IMR-90 (cell line): ENCODE measurements at regions not wholly inside any gene's neighbourhood (a gene's known extent, or its start where the extent isn't known, plus 50 kb on each side); places are given as distances from the start of the nearest gene placed in this dataset.

Experiments
- ATAC-seq: fragments of 200-7000 bp; cut with Tn5 transposase; 2 replicates; pipeline ENCODE4 v1.9.1; 2020; ENCODE audit warnings: low read depth, mild to moderate bottlenecking, moderate library complexity
- BruUV-seq: library from RNA; stranded (reverse); fragments of 400-500 nt; replicated peaks from 2 replicates; lab custom pipeline; 2021; lab: Mats Ljungman, UMichigan
- CTCF ChIA-PET: fragments of 300-600 bp; formaldehyde crosslinking; extraction: SDS; loops from one replicate; lab custom pipeline; 2021; ENCODE audit warnings: antibody characterized with exemption; lab: Yijun Ruan, JAX
- POLR2A ChIA-PET: fragments of 300-600 bp; sonication (Branson Sonifier 250); formaldehyde crosslinking; loops from one replicate; lab custom pipeline; 2022; ENCODE audit warnings: antibody characterized with exemption; ENCODE audit not compliant: unreplicated experiment; lab: Charles Lee
- DNase-seq: peaks from one replicate; pipeline ENCODE4 v3.0.0; 2013
- H2AFZ ChIP-seq: replicated peaks from 2 replicates; pipeline ENCODE3; 2013; ENCODE audit warnings: low read length, mild to moderate bottlenecking; ENCODE audit not compliant: poor library complexity
- H2AK5ac ChIP-seq: 2 replicates; pipeline ENCODE4 v1.6.1; 2013; ENCODE audit warnings: low read depth, low read length, inconsistent platforms
- H2AK9ac ChIP-seq: replicated peaks from 2 replicates; pipeline ENCODE3; 2013; ENCODE audit warnings: mild to moderate bottlenecking, low read depth, low read length, moderate library complexity; ENCODE audit not compliant: poor library complexity
- H2BK120ac ChIP-seq: 2 replicates; pipeline ENCODE4 v1.6.1; 2013; ENCODE audit warnings: low read depth, low read length, inconsistent platforms
- H2BK15ac ChIP-seq: 3 replicates; pipeline ENCODE4 v1.6.1; 2013; ENCODE audit warnings: low read depth, low read length, inconsistent platforms
- H2BK20ac ChIP-seq: 2 replicates; pipeline ENCODE4 v1.6.1; 2013; ENCODE audit warnings: low read depth, mild to moderate bottlenecking, inconsistent platforms, low read length, moderate library complexity
- H2BK5ac ChIP-seq: 2 replicates; pipeline ENCODE4 v1.6.1; 2013; ENCODE audit warnings: mild to moderate bottlenecking, low read depth, low read length, inconsistent platforms; ENCODE audit not compliant: poor library complexity, severe bottlenecking
- H3K14ac ChIP-seq: replicated peaks from 2 replicates; pipeline ENCODE4 v1.6.1; 2013; ENCODE audit warnings: low read depth, low read length, inconsistent platforms
- H3K18ac ChIP-seq: 2 replicates; pipeline ENCODE4 v1.6.1; 2013; ENCODE audit warnings: low read depth, low read length, control low read depth
- H3K23ac ChIP-seq: 2 replicates; pipeline ENCODE4 v1.6.1; 2013; ENCODE audit warnings: low read depth, low read length, inconsistent platforms
- H3K27ac ChIP-seq: 2 replicates; pipeline ENCODE4 v1.5.1; 2013; ENCODE audit warnings: mild to moderate bottlenecking, control low read depth, low read length; ENCODE audit not compliant: insufficient read depth
- H3K27me3 ChIP-seq: 2 replicates; pipeline ENCODE4 v1.6.1; 2013; ENCODE audit warnings: low read length; ENCODE audit not compliant: control insufficient read depth, insufficient read depth
- H3K36me3 ChIP-seq: 2 replicates; pipeline ENCODE4 v1.6.1; 2013; ENCODE audit warnings: low read length, mixed read lengths; ENCODE audit not compliant: control insufficient read depth, insufficient read depth
- H3K4ac ChIP-seq: 2 replicates; pipeline ENCODE4 v1.6.1; 2013; ENCODE audit warnings: low read depth, low read length, inconsistent platforms
- H3K4me1 ChIP-seq: 2 replicates; pipeline ENCODE4 v1.6.1; 2013; ENCODE audit warnings: low read length, mixed read lengths; ENCODE audit not compliant: control insufficient read depth, insufficient read depth
- H3K4me2 ChIP-seq: 2 replicates; pipeline ENCODE4 v1.6.1; 2013; ENCODE audit warnings: low read depth, mild to moderate bottlenecking, control low read depth, low read length, moderate library complexity
- H3K4me3 ChIP-seq: 2 replicates; pipeline ENCODE4 v1.5.1; 2013; ENCODE audit warnings: low read depth, mild to moderate bottlenecking, control low read depth, low read length, moderate library complexity; ENCODE audit not compliant: insufficient read depth
- H3K56ac ChIP-seq: 2 replicates; pipeline ENCODE4 v1.6.1; 2013; ENCODE audit warnings: low read length, inconsistent platforms; ENCODE audit not compliant: insufficient read depth; ENCODE audit errors: extremely low read depth
- H3K79me1 ChIP-seq, 2 experiments: 2 replicates each; pipeline ENCODE4 v1.6.1; 2013; ENCODE audit warnings: low read length in 2 of 2, inconsistent platforms in 1 of 2, low read depth in 1 of 2
- H3K9ac ChIP-seq: 2 replicates; pipeline ENCODE4 v1.6.1; 2013; ENCODE audit warnings: low read depth, low read length, control low read depth
- H3K9me1 ChIP-seq: 2 replicates; pipeline ENCODE4 v1.6.1; 2013; ENCODE audit warnings: low read length, inconsistent platforms; ENCODE audit not compliant: insufficient read depth
- H3K9me3 ChIP-seq: 2 replicates; pipeline ENCODE4 v1.6.1; 2013; ENCODE audit warnings: low read length; ENCODE audit not compliant: control insufficient read depth, insufficient read depth
- H4K20me1 ChIP-seq: 2 replicates; pipeline ENCODE4 v1.6.1; 2013; ENCODE audit warnings: low read length, inconsistent platforms; ENCODE audit not compliant: insufficient read depth
- H4K5ac ChIP-seq: 2 replicates; pipeline ENCODE4 v1.6.1; 2013; ENCODE audit warnings: mild to moderate bottlenecking, low read depth, low read length, control low read depth
- H4K8ac ChIP-seq, 2 experiments: 2 replicates each; pipeline ENCODE4 v1.6.1; 2013; ENCODE audit warnings: low read depth in 2 of 2, low read length in 2 of 2, control low read depth in 1 of 2, inconsistent platforms in 1 of 2
- H4K91ac ChIP-seq: 2 replicates; pipeline ENCODE4 v1.6.1; 2013; ENCODE audit warnings: low read depth, low read length, inconsistent platforms; ENCODE audit not compliant: insufficient read depth
- BHLHE40 ChIP-seq: fragments of 150-350 bp; IDR thresholded peaks from 2 replicates; pipeline ENCODE4 v1.6.1; 2016; ENCODE audit warnings: mild to moderate bottlenecking, low read depth, low read length
- CEBPB ChIP-seq: IDR thresholded peaks from 2 replicates; pipeline ENCODE4 v1.6.1; 2012; ENCODE audit warnings: low read depth, low read length, improper control_type of control experiment
- CHD1 ChIP-seq: IDR thresholded peaks from 2 replicates; pipeline ENCODE4 v1.6.1; 2012; ENCODE audit warnings: low read depth, low read length, improper control_type of control experiment
- ELK1 ChIP-seq: fragments of 150-350 bp; IDR thresholded peaks from 2 replicates; pipeline ENCODE4 v1.6.1; 2016; ENCODE audit warnings: low read depth, mild to moderate bottlenecking, low read length, moderate library complexity, borderline replicate concordance
- FOS ChIP-seq: fragments of 150-350 bp; IDR thresholded peaks from 2 replicates; pipeline ENCODE4 v1.6.1; 2016; ENCODE audit warnings: low read depth, low read length
- MAFK ChIP-seq: IDR thresholded peaks from 2 replicates; pipeline ENCODE4 v1.6.1; 2012; ENCODE audit warnings: low read depth, low read length, improper control_type of control experiment
- MAZ ChIP-seq: IDR thresholded peaks from 2 replicates; pipeline ENCODE4 v1.6.1; 2012; ENCODE audit warnings: low read depth, mild to moderate bottlenecking, low read length, improper control_type of control experiment, moderate library complexity, borderline replicate concordance
- MXI1 ChIP-seq: IDR thresholded peaks from 2 replicates; pipeline ENCODE4 v1.6.1; 2012; ENCODE audit warnings: low read depth, mild to moderate bottlenecking, low read length, moderate library complexity, borderline replicate concordance
- NFE2L2 ChIP-seq: fragments of 150-350 bp; IDR thresholded peaks from 2 replicates; pipeline ENCODE4 v1.6.1; 2016; ENCODE audit warnings: low read depth, mild to moderate bottlenecking, low read length
- POLR2A ChIP-seq: IDR thresholded peaks from 2 replicates; pipeline ENCODE4 v1.6.1; 2012; ENCODE audit warnings: mild to moderate bottlenecking, low read depth, low read length
- RAD21 ChIP-seq: IDR thresholded peaks from 2 replicates; pipeline ENCODE4 v1.6.1; 2012; ENCODE audit warnings: low read length, improper control_type of control experiment
- RCOR1 ChIP-seq: IDR thresholded peaks from 2 replicates; pipeline ENCODE4 v1.6.1; 2012; ENCODE audit warnings: mild to moderate bottlenecking, low read length, improper control_type of control experiment; ENCODE audit not compliant: insufficient replicate concordance
- RFX5 ChIP-seq: IDR thresholded peaks from 2 replicates; pipeline ENCODE4 v1.8.0; 2012; ENCODE audit warnings: low read depth, mild to moderate bottlenecking, low read length, moderate library complexity
- SMC3 ChIP-seq: fragments of 150-350 bp; IDR thresholded peaks from 2 replicates; pipeline ENCODE4 v1.6.1; 2016; ENCODE audit warnings: low read depth, mild to moderate bottlenecking, antibody characterized with exemption, low read length, moderate library complexity
- USF2 ChIP-seq: fragments of 150-350 bp; IDR thresholded peaks from 2 replicates; pipeline ENCODE4 v1.6.1; 2017; ENCODE audit warnings: mild to moderate bottlenecking, antibody characterized with exemption, low read length, low read depth
- WGBS, 2 experiments: methylation state at CpG; one replicate each; pipeline versions ENCODE4 v1.1.5 to v1.1.7; 2013; ENCODE audit warnings: missing lambda C conversion rate in 2 of 2; ENCODE audit not compliant: insufficient read length in 1 of 2; ENCODE audit errors: extremely low coverage in 2 of 2; 5-methylcytosine and 5-hydroxymethylcytosine counted together
- dilution Hi-C: fragments of 300-500 bp; cut with HindIII; formaldehyde crosslinking; loops from one replicate; pipeline ENCODE4 v1.14.3; 2018; ENCODE audit warnings: low sequenced_read_pairs; ENCODE audit not compliant: unreplicated experiment
- in situ Hi-C: fragments of 300-500 bp; cut with MboI; formaldehyde crosslinking; loops from 3 replicates; pipeline ENCODE4 v1.14.3; 2019; ENCODE audit warnings: low sequenced_read_pairs, inconsistent platforms, mixed read lengths
- intact Hi-C: fragments of 100-400 bp; cut with micrococcal nuclease; formaldehyde crosslinking; loops from 2 replicates; pipeline ENCODE4 v1.10.0; 2022
- TF ChIP-seq, protein P1 (sequence below): conservative IDR thresholded peaks from 2 replicates; pipeline ENCODE4 v1.5.1; 2012; ENCODE audit warnings: mild to moderate bottlenecking, low read depth, low read length, improper control_type of control experiment

GRCh38 chr16:9630119-9630518 is 538.7 kb downstream of the HAPSTR1 start:
- H3K27ac ChIP-seq: no peak overlapping the region
- TF ChIP-seq, protein P1, sequence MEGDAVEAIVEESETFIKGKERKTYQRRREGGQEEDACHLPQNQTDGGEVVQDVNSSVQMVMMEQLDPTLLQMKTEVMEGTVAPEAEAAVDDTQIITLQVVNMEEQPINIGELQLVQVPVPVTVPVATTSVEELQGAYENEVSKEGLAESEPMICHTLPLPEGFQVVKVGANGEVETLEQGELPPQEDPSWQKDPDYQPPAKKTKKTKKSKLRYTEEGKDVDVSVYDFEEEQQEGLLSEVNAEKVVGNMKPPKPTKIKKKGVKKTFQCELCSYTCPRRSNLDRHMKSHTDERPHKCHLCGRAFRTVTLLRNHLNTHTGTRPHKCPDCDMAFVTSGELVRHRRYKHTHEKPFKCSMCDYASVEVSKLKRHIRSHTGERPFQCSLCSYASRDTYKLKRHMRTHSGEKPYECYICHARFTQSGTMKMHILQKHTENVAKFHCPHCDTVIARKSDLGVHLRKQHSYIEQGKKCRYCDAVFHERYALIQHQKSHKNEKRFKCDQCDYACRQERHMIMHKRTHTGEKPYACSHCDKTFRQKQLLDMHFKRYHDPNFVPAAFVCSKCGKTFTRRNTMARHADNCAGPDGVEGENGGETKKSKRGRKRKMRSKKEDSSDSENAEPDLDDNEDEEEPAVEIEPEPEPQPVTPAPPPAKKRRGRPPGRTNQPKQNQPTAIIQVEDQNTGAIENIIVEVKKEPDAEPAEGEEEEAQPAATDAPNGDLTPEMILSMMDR: no peak
- TF ChIP-seq CEBPB: no peak
- no peak for TF ChIP-seq BHLHE40
- no peak for TF ChIP-seq MXI1
- TF ChIP-seq MAZ: no peak
- TF ChIP-seq RCOR1: no peak
- TF ChIP-seq MAFK: no peak
- no peak for TF ChIP-seq NFE2L2
- no peak for TF ChIP-seq FOS
- TF ChIP-seq RAD21: no peak
- no peak for TF ChIP-seq ELK1
- TF ChIP-seq USF2: no peak
- TF ChIP-seq CHD1: no peak
- no peak for TF ChIP-seq POLR2A
- no peak for TF ChIP-seq SMC3
- no peak for TF ChIP-seq RFX5
- no peaks in the 10 kb centered on the region for H3K36me3 ChIP-seq
- no peak overlapping the region for H2BK20ac ChIP-seq
- no peaks in the 10 kb centered on the region for H3K27me3 ChIP-seq
- ChIA-PET POLR2A (no interaction called here), CTCF (no interaction called here)
- no CpG with 5 or more reads among the region's 3 CpGs for WGBS, 2 experiments
- no peak overlapping the region for H2BK5ac ChIP-seq
- no peak overlapping the region for H3K56ac ChIP-seq
- H2AK9ac ChIP-seq: no peak overlapping the region
- no peak overlapping the region for H3K4me3 ChIP-seq
- no peaks in the 10 kb centered on the region for H4K20me1 ChIP-seq
- no peak overlapping the region for H2AFZ ChIP-seq
- dilution Hi-C loops (no loop called here), intact Hi-C loops (no loop called here), in situ Hi-C loops (no loop called here)
- H2BK120ac ChIP-seq: no peak overlapping the region
- H4K5ac ChIP-seq: no peak overlapping the region
- no TSS peak for BruUV-seq
- no peak overlapping the region for H4K91ac ChIP-seq
- H2BK15ac ChIP-seq: no peak overlapping the region
- no peaks in the 10 kb centered on the region for H3K79me1 ChIP-seq
- no peak overlapping the region for H3K23ac ChIP-seq
- DNase-seq: no peak
- H3K9me3 ChIP-seq: peaks cover 12% of the 10 kb centered on the region
- H3K4me1 ChIP-seq: no peaks in the 10 kb centered on the region
- no peak overlapping the region for H3K9ac ChIP-seq
- ATAC-seq: no peak
- H3K4me2 ChIP-seq: no peak overlapping the region
- no peak overlapping the region for H2AK5ac ChIP-seq
- no peak overlapping the region for H3K4ac ChIP-seq
- H3K18ac ChIP-seq: no peak overlapping the region
- no peak overlapping the region for H3K14ac ChIP-seq
- H4K8ac ChIP-seq: no peak overlapping the region
- H3K9me1 ChIP-seq: no peaks in the 10 kb centered on the region
